Endothelial cell of umbilical vein (primary cell): ENCODE measurements at regions not wholly inside any gene's neighbourhood (a gene's known extent, or its start where the extent isn't known, plus 50 kb on each side); places are given as distances from the start of the nearest gene placed in this dataset.

Source experiments
- BruUV-seq: library from RNA; stranded (reverse); fragments of 400-500 nt; replicated peaks from 2 replicates; lab custom pipeline; 2021; lab: Mats Ljungman, UMichigan
- CTCF ChIA-PET: fragments of 300-600, 350-600 bp; sonication (Branson Sonifier 250); formaldehyde crosslinking; loops from one replicate; lab custom pipeline; 2021; ENCODE audit warnings: antibody characterized with exemption, inconsistent platforms; lab: Charles Lee
- POLR2A ChIA-PET: fragments of 300-600, 350-600 bp; sonication (Branson Sonifier 250); formaldehyde crosslinking; loops from one replicate; lab custom pipeline; 2021; ENCODE audit warnings: antibody characterized with exemption, inconsistent platforms; lab: Charles Lee
- DNase-seq: peaks from one replicate; pipeline ENCODE4 v3.0.0-alpha.2; 2011; ENCODE audit warnings: low read depth, low spot score
- FAIRE-seq: peaks from 2 replicates; lab custom pipeline; 2011; peaks lifted over from hg19 to GRCh38; lab: Jason Lieb, UNC
- H2AFZ ChIP-seq: 2 replicates; pipeline ENCODE4 v1.6.0; 2012; ENCODE audit warnings: low read depth, low read length, control low read depth, inconsistent platforms
- H3K27ac ChIP-seq: 2 replicates; pipeline ENCODE4 v1.5.1; 2011; ENCODE audit warnings: low read depth, mild to moderate bottlenecking, control low read depth, low read length, moderate library complexity; ENCODE audit not compliant: insufficient read depth
- H3K27me3 ChIP-seq, 2 experiments: 2 replicates each; pipeline versions ENCODE4 v1.6.0 to v1.6.1; 2011; ENCODE audit warnings: low read length in 2 of 2, mixed read lengths in 1 of 2; ENCODE audit not compliant: control insufficient read depth in 2 of 2, insufficient read depth in 2 of 2
- H3K36me3 ChIP-seq, 2 experiments: 2 replicates in 1 of 2; 3 replicates in 1 of 2; pipeline ENCODE4 v1.5.1; 2011; ENCODE audit warnings: low read length in 2 of 2, mild to moderate bottlenecking in 1 of 2, moderate library complexity in 1 of 2; ENCODE audit not compliant: control insufficient read depth in 2 of 2, insufficient read depth in 2 of 2; ENCODE audit errors: extremely low read depth in 1 of 2
- H3K4me1 ChIP-seq: 3 replicates; pipeline ENCODE4 v1.5.1; 2011; ENCODE audit warnings: mild to moderate bottlenecking, low read length; ENCODE audit not compliant: control insufficient read depth, insufficient read depth; ENCODE audit errors: extremely low read depth
- H3K4me2 ChIP-seq: 2 replicates; pipeline ENCODE4 v1.6.1; 2011; ENCODE audit warnings: low read length, control low read depth, mixed read lengths; ENCODE audit not compliant: insufficient read depth
- H3K4me3 ChIP-seq, 3 experiments: fragments of 200-600 bp in 1 of 3; sonication (generic), shearing (Covaris generic) in 1 of 3; replicated peaks in 1 of 3; 2 replicates each; pipeline ENCODE4 v1.5.1; 2011 to 2016; ENCODE audit warnings: control low read depth in 3 of 3, low read length in 3 of 3, mild to moderate bottlenecking in 2 of 3, inconsistent platforms in 1 of 3, low read depth in 1 of 3, moderate library complexity in 1 of 3; ENCODE audit not compliant: insufficient read depth in 1 of 3
- H3K79me2 ChIP-seq: 2 replicates; pipeline ENCODE4 v1.6.0; 2012; ENCODE audit warnings: low read length, inconsistent platforms; ENCODE audit not compliant: control insufficient read depth, insufficient read depth
- H3K9ac ChIP-seq: replicated peaks from 2 replicates; pipeline ENCODE3; 2011; ENCODE audit warnings: low read length, control low read depth; ENCODE audit not compliant: insufficient read depth; ENCODE audit errors: extremely low read depth
- H3K9me1 ChIP-seq: replicated peaks from 3 replicates; pipeline ENCODE4 v1.6.0; 2011; ENCODE audit warnings: mild to moderate bottlenecking, low read length; ENCODE audit not compliant: control insufficient read depth, insufficient read depth; ENCODE audit errors: extremely low read depth
- H3K9me3 ChIP-seq: replicated peaks from 2 replicates; pipeline ENCODE4 v1.5.1; 2012; ENCODE audit warnings: low read length, inconsistent platforms; ENCODE audit not compliant: control insufficient read depth, insufficient read depth
- H4K20me1 ChIP-seq: replicated peaks from 2 replicates; pipeline ENCODE3; 2011; ENCODE audit warnings: mild to moderate bottlenecking, low read length; ENCODE audit not compliant: control insufficient read depth, insufficient read depth; ENCODE audit errors: extremely low read depth
- CTCF ChIP-seq, 2 donors: IDR thresholded peaks; 1 replicate in 1 of 2; 2 replicates in 1 of 2; pipeline ENCODE4 v1.5.1; 2011; ENCODE audit warnings: low read length in 2 of 2, mild to moderate bottlenecking in 2 of 2, moderate library complexity in 2 of 2, control low read depth in 1 of 2, inconsistent platforms in 1 of 2, low read depth in 1 of 2; ENCODE audit not compliant: insufficient read depth in 1 of 2; ENCODE audit errors: extremely low read depth in 1 of 2
- EZH2 ChIP-seq: IDR thresholded peaks from 2 replicates; pipeline ENCODE4 v1.6.1; 2012; ENCODE audit warnings: borderline replicate concordance, low read depth, mild to moderate bottlenecking, moderate library complexity, low read length, inconsistent platforms; ENCODE audit not compliant: severe bottlenecking
- FOS ChIP-seq: IDR thresholded peaks from 2 replicates; pipeline ENCODE4 v1.6.1; 2011; ENCODE audit warnings: mild to moderate bottlenecking, low read length, moderate library complexity, borderline replicate concordance; ENCODE audit not compliant: insufficient read depth
- GATA2 ChIP-seq: IDR thresholded peaks from 2 replicates; pipeline ENCODE4 v1.7.0; 2011; ENCODE audit warnings: low read depth, mild to moderate bottlenecking, moderate library complexity, mixed read lengths, low read length; ENCODE audit not compliant: insufficient read length, insufficient read depth
- JUN ChIP-seq: IDR thresholded peaks from 2 replicates; pipeline ENCODE4 v1.6.1; 2011; ENCODE audit warnings: borderline replicate concordance, low read depth; ENCODE audit not compliant: insufficient read length, insufficient read depth
- MAX ChIP-seq: IDR thresholded peaks from 2 replicates; pipeline ENCODE4 v1.6.1; 2011; ENCODE audit not compliant: insufficient read depth, insufficient read length
- MYC ChIP-seq: IDR thresholded peaks from one replicate; pipeline ENCODE4 v1.6.1; 2011; ENCODE audit warnings: mild to moderate bottlenecking, low read depth, low read length
- POLR2A ChIP-seq: IDR thresholded peaks from 2 replicates; pipeline ENCODE4 v1.6.1; 2012; ENCODE audit warnings: low read depth, mild to moderate bottlenecking, control low read depth, low read length
- POLR2AphosphoS5 ChIP-seq: IDR thresholded peaks from 2 replicates; pipeline ENCODE4 v1.6.1; 2012; ENCODE audit warnings: low read depth, mild to moderate bottlenecking, control low read depth, low read length, moderate library complexity; ENCODE audit not compliant: insufficient read depth
- dilution Hi-C: fragments of 300-500 bp; cut with MboI; formaldehyde crosslinking; loops from one replicate; pipeline ENCODE4 v1.15.0; 2019; ENCODE audit warnings: low sequenced_read_pairs; ENCODE audit not compliant: extremely low pct_ligation_motif_present
- intact Hi-C: fragments of 100-400 bp; cut with micrococcal nuclease; formaldehyde crosslinking; loops from one replicate; pipeline ENCODE4 v1.10.0; 2022

GRCh38 chr15:62904041-62904910 is 138.3 kb upstream of the TPM1 start:
- intact Hi-C loops (no loop called here), dilution Hi-C loops (no loop called here)
- no peaks in the 10 kb centered on the region for H3K9me3 ChIP-seq
- no peak for DNase-seq
- no peak overlapping the region for H2AFZ ChIP-seq
- H3K4me1 ChIP-seq, result peaks cover 5% of the 10 kb centered on the region
- no peak overlapping the region for H3K4me2 ChIP-seq
- BruUV-seq, result no TSS peak
- TF ChIP-seq MYC (no peak), POLR2AphosphoS5 (no peak), FOS (no peak), EZH2 (no peak), CTCF (IDR thresholded peaks at IDR 0.05; ENCODE audit: extremely low read depth in 1 of 2, insufficient read depth in 1 of 2, low read depth in 1 of 2, low read length in 2 of 2) (no peak), MAX (no peak), JUN (no peak), GATA2 (no peak), POLR2A (no peak)
- no peaks in the 10 kb centered on the region for H3K36me3 ChIP-seq
- ChIA-PET CTCF (no interaction called here), POLR2A (no interaction called here)
- no peak overlapping the region for H3K9ac ChIP-seq
- H3K79me2 ChIP-seq, result no peaks in the 10 kb centered on the region
- no peaks in the 10 kb centered on the region for H3K27me3 ChIP-seq
- no peaks in the 10 kb centered on the region for H4K20me1 ChIP-seq
- no peaks in the 10 kb centered on the region for H3K9me1 ChIP-seq
- no peak overlapping the region for H3K27ac ChIP-seq
- FAIRE-seq, result no peak
- no peak overlapping the region for H3K4me3 ChIP-seq
